ENCODE measurements at regions not wholly inside any gene's neighbourhood (a gene's known extent, or its start where the extent isn't known, plus 50 kb on each side); places are given as distances from the start of the nearest gene placed in this dataset.

GRCh38 chr9:91116711-91117110 lies 245.0 kb downstream of the AUH start:
- H3K27me3 ChIP-seq (ENCODE audit: control insufficient read depth, insufficient read depth, low read length): no peaks in the 10 kb centered on the region
- ATAC-seq (no peak), DNase-seq (ENCODE audit: low read depth, low spot score) (no peak)
- no peaks in the 10 kb centered on the region for H3K36me3 ChIP-seq (ENCODE audit: control insufficient read depth, insufficient read depth, low read length)
- no peak overlapping the region for H3K27ac ChIP-seq (ENCODE audit: low read length)
- CTCF ChIA-PET: no interaction called here
- BruUV-seq (replicated peaks): no TSS peak
- intact Hi-C loops (cut with micrococcal nuclease; ENCODE audit: unreplicated experiment) (no loop called here), in situ Hi-C loops (cut with HindIII; ENCODE audit: low pct_unique_long_range_greater_than_20kb, low sequenced_read_pairs) (no loop called here)
- TF ChIP-seq SIN3A (IDR thresholded peaks at IDR 0.05; ENCODE audit: borderline replicate concordance, insufficient read depth, low read depth, low read length) (no peak), REST (IDR thresholded peaks at IDR 0.05; ENCODE audit: insufficient read depth in 1 of 2, low read depth in 2 of 2, low read length in 1 of 2) (no peak), POLR2AphosphoS5 (IDR thresholded peaks at IDR 0.05; ENCODE audit: low read depth, low read length) (no peak), CTCF (IDR thresholded peaks at IDR 0.05) (no peak), TCF7L2 (IDR thresholded peaks at IDR 0.05; ENCODE audit: low read depth, low read length) (no peak)
- 0 out of 2 replicates have a peak, but pooled peaks cover 3% of the 10 kb centered on the region for H3K4me1 ChIP-seq (ENCODE audit: control insufficient read depth, insufficient read depth, low read length)
- no peak overlapping the region for H3K4me3 ChIP-seq (ENCODE audit: low read depth in 2 of 2, low read length in 2 of 2)
- H3K9me3 ChIP-seq (ENCODE audit: control insufficient read depth, insufficient read depth, low read depth, low read length): no peaks in the 10 kb centered on the region
- POLR2A ChIA-PET: no interaction called here

- in situ Hi-C loops (cut with HindIII; ENCODE audit: low pct_unique_long_range_greater_than_20kb, low sequenced_read_pairs): no loop called here
- H3K4me1 ChIP-seq (ENCODE audit: control insufficient read depth, insufficient read depth, low read length): 0 out of 2 replicates have a peak, but pooled peaks cover 3% of the 10 kb centered on the region
- intact Hi-C loops (cut with micrococcal nuclease; ENCODE audit: unreplicated experiment): no loop called here
- H3K36me3 ChIP-seq (ENCODE audit: control insufficient read depth, insufficient read depth, low read length): no peaks in the 10 kb centered on the region
- H3K27ac ChIP-seq (ENCODE audit: low read length): no peak overlapping the region
- CTCF ChIA-PET: no interaction called here
- POLR2A ChIA-PET: no interaction called here
- DNase-seq (ENCODE audit: low read depth, low spot score) (no peak), ATAC-seq (no peak)
- H3K4me3 ChIP-seq (ENCODE audit: low read depth in 2 of 2, low read length in 2 of 2): no peak overlapping the region
- no TSS peak for BruUV-seq (replicated peaks)
- H3K27me3 ChIP-seq (ENCODE audit: control insufficient read depth, insufficient read depth, low read length): no peaks in the 10 kb centered on the region
- no peaks in the 10 kb centered on the region for H3K9me3 ChIP-seq (ENCODE audit: control insufficient read depth, insufficient read depth, low read depth, low read length)
- TF ChIP-seq REST (IDR thresholded peaks at IDR 0.05; ENCODE audit: insufficient read depth in 1 of 2, low read depth in 2 of 2, low read length in 1 of 2): no peak
- TF ChIP-seq CTCF (IDR thresholded peaks at IDR 0.05): no peak
- TF ChIP-seq POLR2AphosphoS5 (IDR thresholded peaks at IDR 0.05; ENCODE audit: low read depth, low read length): no peak
- TF ChIP-seq TCF7L2 (IDR thresholded peaks at IDR 0.05; ENCODE audit: low read depth, low read length): no peak
- no peak for TF ChIP-seq SIN3A (IDR thresholded peaks at IDR 0.05; ENCODE audit: borderline replicate concordance, insufficient read depth, low read depth, low read length)
These were observed 244.2 kb downstream of the AUH start for GRCh38 chr9:91117474-91117891.
